H9 (cell line): ENCODE measurements at regions not wholly inside any gene's neighbourhood (a gene's known extent, or its start where the extent isn't known, plus 50 kb on each side); places are given as distances from the start of the nearest gene placed in this dataset.

ENCODE experiments used
- DNase-seq: peaks from one replicate; pipeline ENCODE4 v3.0.0-alpha.2; 2017
- H2AFZ ChIP-seq: one replicate; pipeline ENCODE4 v1.6.1; 2013; ENCODE audit warnings: mild to moderate bottlenecking, low read length, control low read depth, moderate library complexity
- H2AK5ac ChIP-seq: 2 replicates; pipeline ENCODE4 v1.6.1; 2013; ENCODE audit warnings: low read length, control low read depth, mixed read lengths; ENCODE audit not compliant: insufficient read length
- H2BK120ac ChIP-seq: one replicate; pipeline ENCODE4 v1.6.1; 2013; ENCODE audit warnings: low read depth, mild to moderate bottlenecking, low read length, control low read depth, inconsistent platforms; ENCODE audit not compliant: poor library complexity, severe bottlenecking
- H2BK12ac ChIP-seq: 2 replicates; pipeline ENCODE4 v1.6.1; 2013; ENCODE audit warnings: low read length, control low read depth, mixed read lengths, low read depth; ENCODE audit not compliant: insufficient read length
- H2BK15ac ChIP-seq: 2 replicates; pipeline ENCODE4 v1.6.1; 2013; ENCODE audit warnings: low read depth, low read length, control low read depth
- H2BK20ac ChIP-seq: one replicate; pipeline ENCODE4 v1.6.1; 2013; ENCODE audit warnings: low read depth, mild to moderate bottlenecking, low read length, control low read depth, inconsistent platforms; ENCODE audit not compliant: poor library complexity, severe bottlenecking
- H2BK5ac ChIP-seq: 2 replicates; pipeline ENCODE4 v1.6.1; 2013; ENCODE audit warnings: low read length, control low read depth, mixed read lengths; ENCODE audit not compliant: insufficient read length
- H3K14ac ChIP-seq: 2 replicates; pipeline ENCODE4 v1.6.1; 2013; ENCODE audit warnings: low read length, control low read depth; ENCODE audit not compliant: insufficient read depth
- H3K18ac ChIP-seq: 2 replicates; pipeline ENCODE4 v1.6.1; 2013; ENCODE audit warnings: low read depth, mild to moderate bottlenecking, mixed read lengths, low read length, control low read depth; ENCODE audit not compliant: insufficient read length
- H3K23ac ChIP-seq: 2 replicates; pipeline ENCODE4 v1.6.1; 2013; ENCODE audit warnings: low read length, control low read depth, mixed read lengths, low read depth; ENCODE audit not compliant: insufficient read length
- H3K23me2 ChIP-seq: 2 replicates; pipeline ENCODE4 v1.6.1; 2013; ENCODE audit warnings: low read depth, mild to moderate bottlenecking, mixed read lengths, low read length, control low read depth; ENCODE audit not compliant: insufficient read length, poor library complexity, severe bottlenecking
- H3K27ac ChIP-seq: 2 replicates; pipeline ENCODE4 v1.5.1; 2013; ENCODE audit warnings: low read length, control low read depth, mixed read lengths, low read depth; ENCODE audit not compliant: insufficient read length
- H3K27me3 ChIP-seq: 2 replicates; pipeline ENCODE4 v1.6.1; 2013; ENCODE audit warnings: low read length, control low read depth, inconsistent platforms; ENCODE audit not compliant: insufficient read depth
- H3K4ac ChIP-seq: 2 replicates; pipeline ENCODE4 v1.6.1; 2013; ENCODE audit warnings: low read depth, mild to moderate bottlenecking, control low read depth, inconsistent platforms, low read length, moderate library complexity
- H3K4me1 ChIP-seq: 2 replicates; pipeline ENCODE4 v1.6.1; 2013; ENCODE audit warnings: low read length, control low read depth, inconsistent platforms; ENCODE audit not compliant: insufficient read depth
- H3K4me2 ChIP-seq: 2 replicates; pipeline ENCODE4 v1.6.1; 2013; ENCODE audit warnings: low read length, control low read depth, mixed read lengths; ENCODE audit not compliant: insufficient read length, insufficient read depth
- H3K56ac ChIP-seq: 2 replicates; pipeline ENCODE4 v1.6.1; 2013; ENCODE audit warnings: low read depth, mild to moderate bottlenecking, mixed read lengths, low read length, control low read depth; ENCODE audit not compliant: insufficient read length
- H3K79me1 ChIP-seq: 2 replicates; pipeline ENCODE4 v1.6.1; 2013; ENCODE audit warnings: low read depth, mild to moderate bottlenecking, moderate library complexity, low read length, control low read depth, inconsistent platforms; ENCODE audit not compliant: insufficient read depth, poor library complexity, severe bottlenecking
- H3K79me2 ChIP-seq: 2 replicates; pipeline ENCODE4 v1.6.1; 2013; ENCODE audit warnings: low read length, control low read depth, inconsistent platforms; ENCODE audit not compliant: insufficient read depth
- H3K9ac ChIP-seq: 2 replicates; pipeline ENCODE4 v1.6.1; 2013; ENCODE audit warnings: low read length, control low read depth, mixed read lengths; ENCODE audit not compliant: insufficient read length; ENCODE audit errors: extremely low read depth
- H3K9me3 ChIP-seq: one replicate; pipeline ENCODE4 v1.6.1; 2013; ENCODE audit warnings: low read depth, low read length, inconsistent platforms; ENCODE audit not compliant: control insufficient read depth
- H3T11ph ChIP-seq: one replicate; pipeline ENCODE4 v1.6.1; 2013; ENCODE audit warnings: mild to moderate bottlenecking, low read length, control low read depth, inconsistent platforms
- H4K20me1 ChIP-seq: one replicate; pipeline ENCODE4 v1.6.1; 2013; ENCODE audit not compliant: control insufficient read depth, insufficient read length, insufficient read depth
- H4K5ac ChIP-seq: 2 replicates; pipeline ENCODE4 v1.6.1; 2013; ENCODE audit warnings: low read depth, mild to moderate bottlenecking, mixed read lengths, low read length, control low read depth; ENCODE audit not compliant: insufficient read length
- H4K8ac ChIP-seq: replicated peaks from 2 replicates; pipeline ENCODE4 v1.6.1; 2013; ENCODE audit warnings: low read length, control low read depth, mixed read lengths, low read depth; ENCODE audit not compliant: insufficient read length
- H4K91ac ChIP-seq: 2 replicates; pipeline ENCODE4 v1.6.1; 2013; ENCODE audit warnings: low read depth, mild to moderate bottlenecking, moderate library complexity, mixed read lengths, low read length, control low read depth; ENCODE audit not compliant: insufficient read length
- H3K27ac Mint-ChIP-seq, 3 experiments: 2 replicates in 2 of 3; 3 replicates in 1 of 3; pipeline ENCODE4 v1.8.0; 2020 to 2021; ENCODE audit warnings: mixed read lengths in 3 of 3, mild to moderate bottlenecking in 1 of 3, moderate library complexity in 1 of 3
- H3K27me3 Mint-ChIP-seq: 2 replicates; pipeline ENCODE4 v1.8.0; 2021; ENCODE audit warnings: low read depth, mild to moderate bottlenecking, moderate library complexity, mixed read lengths
- H3K36me3 Mint-ChIP-seq, 3 experiments: 2 replicates in 2 of 3; 3 replicates in 1 of 3; pipeline ENCODE4 v1.8.0; 2020 to 2021; ENCODE audit warnings: low read depth in 3 of 3, mixed read lengths in 3 of 3; ENCODE audit not compliant: insufficient read depth in 1 of 3
- H3K4me1 Mint-ChIP-seq, 2 experiments: 2 replicates each; pipeline ENCODE4 v1.8.0; 2020; ENCODE audit warnings: mixed read lengths in 2 of 2
- H3K4me3 Mint-ChIP-seq, 2 experiments: 2 replicates in 1 of 2; 3 replicates in 1 of 2; pipeline ENCODE4 v1.8.0; 2020 to 2021; ENCODE audit warnings: mild to moderate bottlenecking in 2 of 2, mixed read lengths in 2 of 2, moderate library complexity in 1 of 2
- H3K9me3 Mint-ChIP-seq, 2 experiments: 2 replicates in 1 of 2; 3 replicates in 1 of 2; pipeline ENCODE4 v1.8.0; 2020; ENCODE audit warnings: mild to moderate bottlenecking in 2 of 2, mixed read lengths in 2 of 2, moderate library complexity in 1 of 2
- CTCF ChIP-seq: fragments of 200-600 bp; sonication (generic); conservative IDR thresholded peaks from 3 replicates; pipeline ENCODE4 v1.8.0; 2021; ENCODE audit warnings: antibody characterized with exemption, mild to moderate bottlenecking
- WGBS: extraction: QIAGEN DNeasy Blood & Tissue Kit; methylation state at CpG from one replicate; pipeline ENCODE4 v1.1.7; 2013; ENCODE audit warnings: missing lambda C conversion rate, low lambda C conversion rate, mixed read lengths; ENCODE audit not compliant: insufficient read length; ENCODE audit errors: extremely low coverage; 5-methylcytosine and 5-hydroxymethylcytosine counted together

- no peaks in the 10 kb centered on the region for H4K20me1 ChIP-seq
- H2BK12ac ChIP-seq: no peak overlapping the region
- H2AFZ ChIP-seq: no peak overlapping the region
- DNase-seq: no peak
- Mint-ChIP-seq H3K9me3 (no peaks in the 10 kb centered on the region), H3K4me1 (peaks cover 9 to 15% of the 10 kb centered on the region in 2 experiments), H3K27me3 (no peaks in the 10 kb centered on the region; the same call in 1 of the 2 replicates), H3K27ac (no peak overlapping the region), H3K4me3 (no peak overlapping the region), H3K36me3 (no peaks in the 10 kb centered on the region; a peak in 2 of 7 replicates)
- no peak overlapping the region for H3K9ac ChIP-seq
- H4K8ac ChIP-seq: no peak overlapping the region
- no peak overlapping the region for H3K14ac ChIP-seq
- no peak overlapping the region for H2BK120ac ChIP-seq
- no peak overlapping the region for H3K56ac ChIP-seq
- no peak overlapping the region for H4K5ac ChIP-seq
- H3T11ph ChIP-seq: no peak overlapping the region
- no peaks in the 10 kb centered on the region for H3K23me2 ChIP-seq
- H2AK5ac ChIP-seq: no peak overlapping the region
- no CpG with 5 or more reads among the region's 4 CpGs for WGBS
- no peak overlapping the region for H4K91ac ChIP-seq
- no peak overlapping the region for H2BK15ac ChIP-seq
- no peak overlapping the region for H3K23ac ChIP-seq
- H3K9me3 ChIP-seq: no peaks in the 10 kb centered on the region
- no peak overlapping the region for H3K4me2 ChIP-seq
- H3K79me2 ChIP-seq: no peaks in the 10 kb centered on the region
- H3K4ac ChIP-seq: no peak overlapping the region
- no peak overlapping the region for H3K18ac ChIP-seq
- H2BK20ac ChIP-seq: no peak overlapping the region
- TF ChIP-seq CTCF: no peak
- no peaks in the 10 kb centered on the region for H3K4me1 ChIP-seq
- H3K79me1 ChIP-seq: no peaks in the 10 kb centered on the region
- no peaks in the 10 kb centered on the region for H3K27me3 ChIP-seq
- H2BK5ac ChIP-seq: no peak overlapping the region
- no peak overlapping the region for H3K27ac ChIP-seq
Observed at GRCh38 chr2:34373586-34374233, 774.6 kb upstream of the FAM98A start.
